ENCODE measurements at regions not wholly inside any gene's neighbourhood (a gene's known extent, or its start where the extent isn't known, plus 50 kb on each side); places are given as distances from the start of the nearest gene placed in this dataset.

GRCh38 chr15:91407269-91407889, 307.3 kb downstream of the SV2B start:
- intact Hi-C loops (cut with DNase I) = no loop called here
- no peak overlapping the region for H3K4me3 ChIP-seq
- no peaks in the 10 kb centered on the region for H3K9me3 ChIP-seq
- H3K27ac ChIP-seq = no peak overlapping the region
- H3K4me1 ChIP-seq = no peaks in the 10 kb centered on the region
- H3K27me3 ChIP-seq = no peaks in the 10 kb centered on the region
- no peak for TF ChIP-seq POLR2A (IDR thresholded peaks at IDR 0.05)
- TF ChIP-seq POLR2AphosphoS5 (IDR thresholded peaks at IDR 0.05; ENCODE audit: insufficient read depth in 1 of 2, low read depth in 1 of 2) = no peak
- DNase-seq (ENCODE audit: extremely low spot score in 2 of 2) = no peak
- H3K36me3 ChIP-seq = no peaks in the 10 kb centered on the region

GRCh38 chr15:91408476-91409076, 308.5 kb downstream of the SV2B start:
- intact Hi-C loops (cut with DNase I) = no loop called here
- TF ChIP-seq CTCF (IDR thresholded peaks at IDR 0.05) (no peak), POLR2AphosphoS5 (IDR thresholded peaks at IDR 0.05; ENCODE audit: insufficient read depth in 1 of 2, low read depth in 1 of 2) (no peak), POLR2A (IDR thresholded peaks at IDR 0.05) (no peak)
- Histone ChIP-seq H3K27me3 (no peaks in the 10 kb centered on the region), H3K4me1 (no peaks in the 10 kb centered on the region), H3K4me3 (no peak overlapping the region), H3K27ac (no peak overlapping the region), H3K36me3 (no peaks in the 10 kb centered on the region), H3K9me3 (no peaks in the 10 kb centered on the region)
- no peak for DNase-seq (ENCODE audit: extremely low spot score in 2 of 2)

GRCh38 chr15:91409387-91409786, 309.3 kb downstream of the SV2B start:
- Histone ChIP-seq H3K27ac (no peak overlapping the region), H3K9me3 (no peaks in the 10 kb centered on the region), H3K4me1 (no peaks in the 10 kb centered on the region), H3K4me3 (no peak overlapping the region), H3K27me3 (no peaks in the 10 kb centered on the region), H3K36me3 (no peaks in the 10 kb centered on the region)
- TF ChIP-seq POLR2A (IDR thresholded peaks at IDR 0.05) = no peak
- TF ChIP-seq POLR2AphosphoS5 (IDR thresholded peaks at IDR 0.05; ENCODE audit: insufficient read depth in 1 of 2, low read depth in 1 of 2) = no peak
- no peak for TF ChIP-seq CTCF (IDR thresholded peaks at IDR 0.05)
- no peak for DNase-seq (ENCODE audit: extremely low spot score in 2 of 2)
- intact Hi-C loops (cut with DNase I) = no loop called here

- DNase-seq (ENCODE audit: extremely low spot score in 2 of 2) = no peak
- H3K36me3 ChIP-seq = no peaks in the 10 kb centered on the region
- intact Hi-C loops (cut with DNase I) = no loop called here
- H3K27me3 ChIP-seq = no peaks in the 10 kb centered on the region
- no peak overlapping the region for H3K27ac ChIP-seq
- no peaks in the 10 kb centered on the region for H3K9me3 ChIP-seq
- no peaks in the 10 kb centered on the region for H3K4me1 ChIP-seq
- TF ChIP-seq CTCF (IDR thresholded peaks at IDR 0.05) (no peak), POLR2AphosphoS5 (IDR thresholded peaks at IDR 0.05; ENCODE audit: insufficient read depth in 1 of 2, low read depth in 1 of 2) (no peak), POLR2A (IDR thresholded peaks at IDR 0.05) (no peak)
- H3K4me3 ChIP-seq = no peak overlapping the region
Observed at GRCh38 chr15:91411586-91411985, 311.5 kb downstream of the SV2B start.

GRCh38 chr15:91412138-91412928, 312.3 kb downstream of the SV2B start:
- Histone ChIP-seq H3K4me1 (no peaks in the 10 kb centered on the region), H3K36me3 (no peaks in the 10 kb centered on the region), H3K9me3 (no peaks in the 10 kb centered on the region), H3K4me3 (no peak overlapping the region), H3K27me3 (no peaks in the 10 kb centered on the region), H3K27ac (no peak overlapping the region)
- TF ChIP-seq CTCF (IDR thresholded peaks at IDR 0.05) (no peak), POLR2AphosphoS5 (IDR thresholded peaks at IDR 0.05; ENCODE audit: insufficient read depth in 1 of 2, low read depth in 1 of 2) (no peak), POLR2A (IDR thresholded peaks at IDR 0.05) (no peak)
- DNase-seq (ENCODE audit: extremely low spot score in 2 of 2) = no peak
- intact Hi-C loops (cut with DNase I) = no loop called here
